ENCODE measurements at regions not wholly inside any gene's neighbourhood (a gene's known extent, or its start where the extent isn't known, plus 50 kb on each side); places are given as distances from the start of the nearest gene placed in this dataset.

DNA sequence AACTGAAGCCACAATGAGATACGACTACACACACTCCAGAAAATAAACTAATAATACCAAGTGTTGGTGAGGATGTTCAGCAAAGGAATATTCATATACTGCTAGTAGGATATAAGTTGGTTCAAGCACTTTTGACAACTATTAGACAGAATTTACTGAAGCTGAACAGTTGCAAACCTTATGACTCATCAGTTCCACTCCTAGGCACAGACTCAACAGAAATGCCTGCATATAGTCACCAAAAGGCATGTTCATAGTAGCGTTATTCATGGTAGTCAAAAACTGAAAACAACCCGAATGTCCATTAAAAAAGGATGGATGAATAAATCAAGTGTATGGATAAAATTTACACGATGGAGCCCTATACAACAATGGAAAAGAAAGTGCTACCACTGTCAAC is 232.0 kb downstream of the ANAPC1 start:
- no peak for DNase-seq (ENCODE audit: low read depth in 2 of 2)

DNA sequence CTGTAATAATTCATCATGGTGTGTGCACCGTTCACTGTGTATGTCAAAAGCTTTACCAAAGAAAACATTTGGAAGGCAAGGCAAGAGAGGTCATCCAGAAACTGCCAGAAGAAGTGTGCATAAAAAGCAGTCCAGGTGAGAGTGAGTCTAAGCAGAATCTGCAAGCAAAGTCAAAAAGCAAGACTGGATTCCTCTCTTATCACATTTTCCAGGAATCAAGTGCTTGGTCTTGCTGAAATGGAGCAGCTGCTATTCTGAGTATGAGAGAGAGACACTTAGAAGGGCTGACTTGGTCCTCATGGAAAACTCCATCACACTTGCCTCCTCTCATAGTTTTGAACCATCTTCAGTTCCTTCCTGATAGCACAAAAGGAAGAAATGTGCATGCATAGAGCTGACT is 231.3 kb downstream of the ANAPC1 start:
- DNase-seq (ENCODE audit: low read depth in 2 of 2): no peak

DNA sequence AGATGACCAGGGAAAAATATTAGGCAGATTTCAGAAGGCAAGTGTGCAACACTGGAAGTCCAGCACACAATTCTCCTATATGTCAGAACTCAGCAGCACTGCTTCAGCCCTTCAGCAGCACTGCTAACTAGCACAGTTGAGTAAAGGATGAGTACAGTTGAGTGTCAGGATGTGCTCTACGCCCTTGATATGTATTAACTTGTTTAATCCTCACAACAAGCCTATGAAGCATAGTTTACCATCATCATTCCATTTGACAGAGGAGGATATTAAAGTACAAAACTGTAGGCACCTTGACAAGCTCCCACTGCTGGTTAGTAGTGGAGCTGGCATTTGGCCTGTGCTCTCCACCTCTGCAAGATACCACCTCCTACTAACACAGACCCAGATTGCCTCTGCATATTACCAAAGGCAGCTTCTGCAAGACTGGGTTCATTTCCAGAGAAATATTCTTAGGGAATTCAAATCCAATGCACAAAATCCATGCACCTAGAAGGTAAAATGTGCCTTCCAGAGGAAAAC is 230.8 kb downstream of the ANAPC1 start:
- DNase-seq (ENCODE audit: low read depth in 2 of 2): no peak

DNA sequence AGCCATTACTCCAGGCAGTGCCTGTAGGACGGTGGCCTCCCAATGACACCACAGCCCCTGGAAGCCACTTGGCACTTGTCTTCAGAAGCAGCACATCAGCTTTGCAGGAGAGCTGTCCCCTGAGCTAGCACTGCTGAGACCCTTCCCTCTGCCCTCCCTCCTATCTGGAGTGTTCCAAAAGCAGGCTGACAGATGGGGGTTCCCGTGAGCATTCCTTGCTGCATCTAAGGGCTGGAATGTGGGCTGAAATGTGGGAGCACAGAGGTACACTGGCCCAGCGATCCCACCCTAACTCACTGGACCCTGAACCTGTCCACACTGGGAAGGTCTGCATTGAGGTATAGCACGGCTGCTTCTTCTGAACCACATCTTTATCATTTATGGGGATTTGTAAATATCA is 230.1 kb downstream of the ANAPC1 start:
- no peak for DNase-seq (ENCODE audit: low read depth in 2 of 2)

DNA sequence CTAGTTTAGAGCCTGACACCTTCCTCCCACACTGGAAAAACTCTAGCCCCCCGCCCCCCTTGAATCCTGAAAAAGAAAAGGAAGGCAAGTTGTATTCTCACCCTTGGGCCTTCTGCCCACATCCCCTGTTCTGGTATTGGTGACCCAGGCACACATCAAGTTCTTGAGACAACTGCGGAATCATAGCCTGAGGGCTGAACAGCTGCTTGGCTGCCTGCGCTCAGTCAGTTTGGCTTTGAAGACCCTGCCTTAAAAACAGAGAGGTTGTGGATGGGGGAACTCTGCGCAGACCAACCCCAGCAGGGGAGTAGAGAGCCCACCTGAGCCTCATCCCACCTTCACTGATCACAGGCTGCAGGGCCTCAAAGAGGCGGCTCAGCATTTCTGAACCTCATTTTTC is 229.2 kb downstream of the ANAPC1 start:
- DNase-seq (ENCODE audit: low read depth in 2 of 2): no peak

DNA sequence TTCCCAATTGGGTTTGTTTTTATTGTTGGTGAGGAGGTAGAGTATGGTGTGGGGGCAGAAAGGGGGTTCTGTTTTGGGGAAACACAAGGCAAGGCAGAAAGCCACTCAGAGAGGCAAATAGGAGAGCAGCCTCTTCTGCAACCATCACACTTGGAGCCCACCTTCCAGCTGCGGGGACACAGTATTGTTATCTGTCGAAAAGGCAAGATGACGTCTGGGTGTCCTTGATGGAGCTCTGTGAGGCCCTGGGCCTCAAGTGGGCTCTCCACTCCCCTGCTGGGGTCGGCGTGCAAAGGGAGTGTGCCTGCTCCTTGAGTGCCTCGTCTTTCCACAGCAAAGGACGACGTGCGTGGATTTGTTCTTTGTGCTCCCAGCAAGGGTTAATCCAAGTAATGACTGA is 227.6 kb downstream of the ANAPC1 start:
- no peak for DNase-seq (ENCODE audit: low read depth in 2 of 2)

DNA sequence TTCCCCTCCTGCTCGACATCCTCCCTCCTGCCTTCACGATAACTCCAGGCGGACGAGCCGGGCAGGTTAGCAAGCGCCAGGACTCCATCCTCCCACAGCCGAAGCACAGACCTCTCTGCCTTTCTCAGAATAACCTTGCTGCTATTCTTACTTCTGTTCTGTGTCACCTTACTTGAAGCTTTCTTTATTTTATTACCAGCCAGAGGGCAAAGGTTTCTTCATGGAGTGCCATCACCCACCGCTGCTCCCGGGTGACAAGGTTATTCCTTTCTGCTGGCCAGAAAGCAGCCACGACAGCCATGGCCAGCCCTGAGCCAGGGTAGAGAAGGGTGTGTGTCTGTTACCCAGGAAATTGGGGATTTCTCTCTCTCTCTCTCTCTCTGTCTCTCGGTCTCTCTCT is 227.1 kb downstream of the ANAPC1 start:
- DNase-seq (ENCODE audit: low read depth in 2 of 2): no peak

DNA sequence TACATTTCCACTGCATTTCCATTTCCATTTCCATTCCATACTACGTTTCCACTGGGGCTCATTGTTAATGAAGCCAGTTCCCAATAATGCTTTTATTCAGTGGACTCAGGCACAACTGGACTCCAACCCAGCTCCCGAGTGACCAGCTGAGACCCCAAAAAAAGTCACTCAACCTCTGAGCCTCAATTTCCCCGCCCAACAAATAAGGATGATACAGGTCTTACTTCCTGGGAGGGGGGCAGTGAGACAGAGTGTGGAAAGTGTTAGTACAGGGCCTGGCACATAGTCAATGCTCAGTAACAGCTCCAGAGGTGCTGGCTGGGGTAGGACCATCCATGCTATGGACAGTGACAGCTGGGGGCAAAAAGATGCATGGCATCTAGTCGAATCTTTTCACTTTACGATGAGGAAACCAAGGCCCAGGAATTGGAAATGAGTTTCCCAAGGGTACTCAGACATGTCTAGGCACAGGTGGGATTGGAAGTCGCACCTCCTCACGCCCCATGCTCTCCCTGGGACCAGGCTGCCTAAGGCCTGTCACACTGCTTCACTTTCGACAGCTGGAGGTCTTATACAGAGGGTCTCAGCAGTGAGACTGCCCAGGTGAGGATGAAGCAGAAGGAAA is 226.5 kb downstream of the ANAPC1 start:
- DNase-seq (ENCODE audit: low read depth in 2 of 2): no peak

DNA sequence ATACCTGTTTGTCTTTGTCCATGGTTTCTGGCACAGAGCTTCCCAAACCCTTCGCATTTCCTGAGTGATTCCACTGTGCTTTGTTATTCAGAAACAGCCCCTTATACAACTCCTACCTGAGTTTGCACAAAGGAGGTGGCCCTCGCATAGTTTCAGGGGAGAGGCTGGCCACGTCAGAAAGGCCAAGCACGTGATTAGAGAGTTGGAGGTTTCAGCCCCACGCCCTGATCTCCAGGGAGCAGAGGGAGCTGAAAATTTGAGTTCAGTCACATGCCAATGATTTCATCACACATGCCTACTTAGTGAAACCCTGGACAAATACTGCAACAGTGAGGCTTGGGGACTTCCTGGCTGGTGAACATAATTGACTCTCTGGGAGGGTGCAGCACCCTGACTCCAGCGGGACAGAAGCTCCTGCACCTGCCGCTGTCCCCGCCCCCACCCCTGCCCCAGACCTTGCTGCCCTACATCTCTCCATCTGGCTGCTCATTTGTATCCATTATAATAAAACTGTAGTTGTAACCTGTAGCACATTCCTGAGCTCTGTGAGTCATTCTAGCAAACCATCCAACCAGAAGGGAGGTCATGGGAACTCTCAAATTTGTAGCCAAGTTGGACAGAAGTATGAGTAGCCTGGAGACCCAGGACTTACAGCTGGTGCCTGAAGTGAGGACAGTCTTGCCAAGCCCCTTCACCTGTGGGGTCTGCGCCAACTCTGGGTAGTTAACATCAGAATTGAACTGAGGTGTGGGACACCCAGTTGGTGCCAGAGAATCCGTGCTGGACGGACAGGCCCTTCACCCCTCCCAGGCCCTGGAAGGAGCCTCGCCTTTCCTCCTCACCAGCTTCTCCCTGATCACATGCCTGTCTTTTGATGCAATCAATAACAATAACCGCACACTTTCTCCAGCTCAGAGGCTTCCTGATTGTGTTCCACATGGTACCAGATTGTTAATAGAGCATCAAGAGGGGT is 224.3 kb downstream of the ANAPC1 start:
- no peak for DNase-seq (ENCODE audit: low read depth in 2 of 2)

DNA sequence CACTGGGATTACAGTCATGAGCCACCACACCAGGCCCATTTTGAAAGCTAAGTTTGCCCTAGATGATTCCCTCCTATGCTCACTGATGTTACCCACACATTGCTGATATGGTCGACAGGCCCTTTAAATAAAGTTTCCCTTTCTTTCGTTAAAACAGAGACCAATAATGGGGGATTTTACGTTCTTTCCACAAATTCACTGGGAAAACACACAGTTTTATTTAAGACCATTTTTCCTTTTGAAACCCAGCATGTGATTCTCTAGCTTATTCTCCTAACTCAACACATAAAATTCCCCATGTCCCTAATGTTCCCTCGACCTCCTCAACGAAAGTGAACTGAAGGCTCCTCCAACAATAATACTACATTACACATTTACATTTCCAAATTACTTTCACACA is 223.2 kb downstream of the ANAPC1 start:
- no peak for DNase-seq (ENCODE audit: low read depth in 2 of 2)

DNA sequence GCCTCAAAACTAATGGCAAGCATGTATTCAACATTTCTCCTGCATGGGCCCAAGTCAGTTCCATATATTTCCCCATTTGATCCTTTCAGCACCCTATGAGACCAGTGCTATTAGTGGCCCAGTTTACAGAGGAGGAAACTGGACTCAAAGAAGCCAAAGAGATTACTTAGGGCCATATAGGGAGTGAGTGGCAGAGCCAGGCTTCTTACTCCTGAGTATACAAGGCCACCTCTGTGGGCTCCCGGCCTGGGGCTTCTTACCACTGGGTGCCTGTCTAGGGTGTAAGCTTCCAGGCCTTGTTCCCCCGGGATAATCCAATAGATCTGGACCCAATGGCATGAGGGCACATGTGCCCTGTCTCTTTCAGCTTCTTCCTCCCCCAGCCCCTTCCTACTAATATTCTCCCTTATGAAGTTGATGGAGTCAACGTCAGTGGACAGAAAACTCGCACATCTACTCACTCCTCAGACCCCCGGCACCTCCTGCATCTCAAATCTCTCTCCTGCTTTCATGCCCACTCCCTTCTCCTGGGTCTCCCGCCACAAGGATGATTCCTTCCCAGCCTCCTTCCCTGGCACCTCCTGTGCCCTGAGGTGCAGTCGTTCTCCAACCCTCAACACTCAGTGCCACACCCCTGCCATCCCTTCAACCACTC is 222.6 kb downstream of the ANAPC1 start:
- no peak for DNase-seq (ENCODE audit: low read depth in 2 of 2)

DNA sequence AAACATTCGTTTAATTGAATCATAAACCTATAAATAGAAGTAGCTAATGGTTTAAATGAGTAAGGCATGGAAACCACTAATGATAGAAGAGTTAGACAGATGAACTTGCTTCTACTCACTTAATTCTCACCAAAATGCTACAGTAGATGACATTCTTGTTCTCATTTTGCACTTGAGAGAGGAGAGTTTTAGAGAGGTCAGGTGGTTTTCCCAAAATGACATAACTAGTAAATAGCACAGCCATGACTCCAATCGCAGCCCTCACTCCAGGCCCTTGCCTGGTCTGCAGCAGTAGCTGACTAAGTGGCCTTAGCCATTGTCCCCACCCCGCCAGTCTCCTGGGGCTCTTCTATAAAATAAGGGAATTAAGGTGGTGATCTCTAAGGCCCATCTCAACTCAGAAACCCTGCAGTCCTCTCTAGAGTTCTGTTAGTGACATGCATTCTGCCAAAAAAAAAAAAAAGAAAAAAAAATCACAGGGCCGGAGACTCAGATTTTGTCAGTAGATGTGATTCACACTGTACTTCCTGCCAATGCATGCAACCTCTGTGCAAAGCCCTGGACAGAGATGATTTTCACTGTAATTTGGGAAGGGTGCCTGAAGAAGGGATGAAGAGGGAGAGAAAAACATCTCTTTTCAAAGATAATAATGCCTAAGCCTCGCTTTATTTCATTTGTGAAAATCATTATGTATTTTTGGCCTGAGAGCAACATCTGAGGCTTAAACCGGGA is 221.8 kb downstream of the ANAPC1 start:
- no peak for DNase-seq (ENCODE audit: low read depth in 2 of 2)

DNA sequence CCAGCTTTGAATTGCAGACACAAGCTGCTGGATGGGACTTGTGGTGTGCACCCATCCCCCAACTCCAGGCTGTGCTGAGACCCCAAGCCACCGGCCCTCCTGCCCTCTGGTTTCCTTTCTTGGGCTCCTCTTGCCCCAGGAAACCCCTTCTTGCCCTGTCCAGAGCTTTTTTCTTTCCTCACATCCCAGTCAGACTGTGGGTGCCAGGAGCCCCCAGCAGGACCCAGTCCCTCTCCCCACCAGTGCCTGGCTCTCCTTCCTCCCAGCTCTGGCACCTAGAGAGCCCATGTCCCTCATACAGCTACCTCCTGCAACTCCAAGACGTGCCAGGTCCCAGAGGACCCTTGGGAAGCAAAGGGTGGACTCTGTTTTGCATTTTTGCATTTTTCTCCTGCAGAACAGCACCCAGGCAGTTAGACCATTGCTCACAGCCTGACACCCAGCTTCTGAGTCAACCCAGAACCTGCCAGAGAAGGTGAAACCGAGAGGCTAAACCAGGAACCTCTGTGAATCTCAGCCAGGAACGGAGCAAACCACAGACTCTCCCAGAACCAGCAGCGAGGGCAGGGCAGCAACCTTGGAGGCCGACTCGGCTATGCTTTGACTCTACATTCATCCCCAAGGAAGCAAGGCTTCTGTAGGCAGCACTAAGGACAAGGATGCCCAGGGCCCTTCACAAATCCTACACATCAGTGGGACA is 221.1 kb downstream of the ANAPC1 start:
- DNase-seq (ENCODE audit: low read depth in 2 of 2): no peak

DNA sequence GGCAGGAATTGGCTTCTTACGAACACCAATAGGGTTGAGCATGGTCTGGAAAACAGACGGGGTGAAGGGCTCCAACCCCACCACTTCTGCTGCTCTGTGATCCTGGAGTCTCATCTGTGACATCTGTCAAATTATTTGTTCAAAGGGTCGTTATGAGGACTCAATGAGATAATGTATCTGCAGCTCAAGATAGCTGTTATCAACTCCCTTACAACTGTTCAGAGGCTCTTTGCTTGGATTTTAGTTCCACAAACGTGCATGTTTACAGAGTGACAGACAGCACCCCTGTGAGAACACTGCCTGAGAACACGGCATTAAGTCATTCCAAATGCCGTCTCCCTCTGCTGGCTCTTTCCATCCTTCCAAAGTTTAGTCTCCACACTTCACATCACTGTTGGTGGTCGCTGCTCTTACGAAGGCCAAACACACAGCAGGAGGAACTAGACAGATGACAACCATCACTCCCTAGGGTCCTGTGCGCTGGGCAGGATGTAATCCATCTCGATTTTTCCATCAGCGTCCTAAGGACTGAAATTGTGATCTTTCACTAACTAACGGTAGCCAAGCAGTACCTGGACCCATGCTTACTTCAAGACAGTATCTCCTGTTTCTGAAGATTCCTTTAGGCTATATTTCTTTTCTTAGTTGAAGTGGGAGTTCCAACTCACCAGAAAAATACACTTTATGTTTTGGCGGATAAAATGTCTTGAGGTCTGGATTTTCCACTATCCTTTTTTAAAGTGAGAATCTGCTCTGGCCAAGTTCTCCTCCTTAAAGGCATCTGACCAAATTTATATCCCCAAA is 220.3 kb downstream of the ANAPC1 start:
- DNase-seq (ENCODE audit: low read depth in 2 of 2): no peak

DNA sequence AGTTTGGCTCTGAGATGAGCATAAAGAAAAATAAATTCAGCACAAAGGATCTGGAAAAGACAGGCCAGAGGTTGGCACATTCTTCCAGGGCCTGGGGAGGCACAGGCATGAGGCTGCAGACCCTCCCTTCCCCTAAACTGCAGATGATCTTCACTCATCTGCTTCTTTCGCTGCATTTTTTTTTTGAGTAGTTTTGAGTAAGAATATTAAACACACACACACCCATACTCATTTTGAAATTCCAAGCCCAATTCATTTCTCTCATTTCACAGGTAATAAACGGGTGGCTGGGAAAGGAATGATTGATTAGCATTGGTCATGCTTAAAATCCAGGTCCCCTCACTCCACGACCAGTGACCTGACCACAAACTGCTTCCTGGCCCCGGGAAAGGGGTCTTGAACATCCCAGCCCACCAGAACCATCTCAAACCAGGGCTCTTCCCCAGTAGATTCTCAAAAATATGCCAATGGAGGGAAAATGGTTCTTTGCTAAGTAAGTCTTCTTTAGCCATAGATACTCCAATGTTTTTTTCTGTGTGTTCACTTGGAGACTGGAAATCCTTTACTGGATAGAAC is 219.6 kb downstream of the ANAPC1 start:
- DNase-seq (ENCODE audit: low read depth in 2 of 2): no peak

DNA sequence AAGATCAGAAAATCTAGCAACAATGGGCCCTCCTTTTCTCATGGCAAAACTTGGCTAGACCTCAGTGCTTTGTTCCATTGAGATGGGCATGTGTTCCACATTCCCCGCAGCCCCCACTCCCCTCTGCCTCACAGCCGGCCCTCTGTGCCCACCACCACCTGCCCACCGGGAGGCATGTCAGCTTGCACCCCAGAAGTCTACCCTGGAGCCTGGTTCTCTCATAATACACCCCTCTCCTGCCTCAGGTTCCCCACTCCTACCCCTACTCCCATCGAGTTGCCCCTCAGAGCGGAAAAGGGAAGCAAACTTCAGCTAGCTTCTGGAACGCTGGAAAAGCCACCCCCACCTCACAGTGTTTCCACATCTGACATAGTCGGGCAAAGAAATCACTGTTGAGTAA is 219.0 kb downstream of the ANAPC1 start:
- DNase-seq (ENCODE audit: low read depth in 2 of 2): no peak

DNA sequence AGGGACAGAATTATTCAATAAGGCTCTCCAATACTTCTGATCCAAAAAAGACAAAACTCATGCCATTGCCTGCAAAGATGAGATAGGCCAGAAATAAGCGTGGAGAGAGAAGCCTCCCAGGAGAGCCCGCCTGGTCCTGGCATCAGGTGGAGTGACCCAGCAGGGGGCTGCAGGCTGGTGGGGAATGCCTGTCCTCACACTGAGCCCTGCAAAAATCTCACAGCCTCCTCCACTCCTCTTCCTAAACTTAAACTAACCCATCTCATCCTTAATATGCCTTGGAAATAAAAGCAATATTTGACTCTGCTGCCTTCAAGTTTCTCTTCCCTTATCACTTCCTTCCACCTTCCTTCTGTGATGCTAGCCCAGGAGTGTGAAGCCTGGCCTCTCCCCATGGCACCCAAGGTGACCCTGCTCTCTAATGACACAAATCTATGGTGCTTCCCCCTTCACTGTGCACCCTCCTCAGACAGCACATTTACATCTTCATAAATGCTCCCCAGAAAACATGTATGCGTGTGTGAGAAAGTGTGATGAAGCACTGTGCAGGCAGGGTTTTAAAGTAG is 218.4 kb downstream of the ANAPC1 start:
- DNase-seq (ENCODE audit: low read depth in 2 of 2): no peak

DNA sequence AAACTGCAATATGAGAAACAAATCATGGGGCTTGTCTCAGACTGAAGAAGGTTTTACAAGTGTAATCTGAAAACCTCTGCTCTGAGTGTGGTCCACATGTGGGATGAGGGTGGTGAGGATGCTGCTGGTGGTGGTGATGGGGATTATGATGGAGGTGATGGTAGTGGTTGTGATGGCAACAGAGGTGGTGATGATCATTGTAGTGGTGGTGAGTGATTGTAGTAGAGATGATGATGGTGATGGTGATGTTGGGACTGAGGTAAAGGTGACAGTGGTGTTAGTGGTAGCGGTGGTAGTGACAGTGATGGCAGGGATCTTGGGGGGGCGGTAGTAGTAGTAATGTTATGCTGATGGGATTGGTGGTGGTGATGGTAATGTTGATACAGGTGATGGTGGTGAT is 217.8 kb downstream of the ANAPC1 start:
- no peak for DNase-seq (ENCODE audit: low read depth in 2 of 2)

DNA sequence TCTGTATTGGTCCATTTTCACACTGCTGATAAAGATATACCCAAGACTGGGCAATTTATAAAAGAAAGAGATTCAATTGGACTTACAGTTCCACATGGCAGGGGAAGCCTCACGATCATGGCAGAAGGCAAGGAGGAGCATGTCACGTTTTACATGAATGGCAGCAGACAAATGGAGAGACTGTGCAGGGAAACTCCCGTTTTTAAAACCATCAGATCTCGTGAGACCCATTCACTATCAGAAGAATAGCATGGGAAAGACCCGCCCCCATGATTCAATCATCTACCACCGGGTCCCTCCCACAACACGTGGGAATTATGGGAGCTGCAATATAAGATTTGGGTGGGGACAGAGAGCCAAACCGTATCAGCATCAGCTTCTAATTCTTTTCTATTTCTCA is 217.0 kb downstream of the ANAPC1 start:
- no peak for DNase-seq (ENCODE audit: low read depth in 2 of 2)

All from stimulated activated CD4-positive, alpha-beta T cell treated with anti-CD3 and anti-CD28 coated beads, Interleukin-1b, Interleukin-23, amount 100 ng/mL, for 1 hour (primary cell).